HCT116 (cell line): ENCODE measurements at regions not wholly inside any gene's neighbourhood (a gene's known extent, or its start where the extent isn't known, plus 50 kb on each side); places are given as distances from the start of the nearest gene placed in this dataset.

Source experiments
- ATAC-seq: fragments of 200-7000 bp; cut with Tn5 transposase; 2 replicates; pipeline ENCODE4 v1.9.1; 2020; ENCODE audit warnings: mild to moderate bottlenecking, moderate library complexity
- BruUV-seq: library from RNA; stranded (reverse); fragments of 400-500 nt; replicated peaks from 2 replicates; lab custom pipeline; 2021; lab: Mats Ljungman, UMichigan
- CTCF ChIA-PET: fragments of 300-600 bp; sonication (Branson Sonifier 250); formaldehyde crosslinking; loops from one replicate; lab custom pipeline; 2021; ENCODE audit warnings: antibody characterized with exemption; lab: Charles Lee
- POLR2A ChIA-PET: fragments of 300-600, 350-600 bp; sonication (Branson Sonifier 250); formaldehyde crosslinking; loops from one replicate; lab custom pipeline; 2021; ENCODE audit warnings: antibody characterized with exemption; lab: Charles Lee
- RAD21 ChIA-PET, 2 experiments: fragments of 300-600 bp; sonication (Branson Sonifier 250); formaldehyde crosslinking; loops; one replicate each; lab custom pipeline; 2023; ENCODE audit warnings: low total read pairs in 2 of 2; ENCODE audit not compliant: uncharacterized antibody in 2 of 2, unreplicated experiment in 2 of 2, low non-redundant PET in 1 of 2; lab: Charles Lee
- DNase-seq: peaks from one replicate; pipeline ENCODE4 v3.0.0-alpha.2; 2010; ENCODE audit warnings: low read depth, low spot score
- H2AFZ ChIP-seq: fragments of 200-600 bp; shearing (Covaris generic), sonication (generic); 2 replicates; pipeline ENCODE4 v1.6.1; 2017; ENCODE audit warnings: low read depth, mixed run types, mixed read lengths, antibody characterized with exemption, low read length; ENCODE audit not compliant: poor library complexity, severe bottlenecking
- H3K27ac ChIP-seq: 2 replicates; pipeline ENCODE4 v1.5.1; 2012; ENCODE audit warnings: low read depth, low read length
- H3K27me3 ChIP-seq: fragments of 200-600 bp; sonication (generic); 2 replicates; pipeline ENCODE4 v1.6.1; 2016; ENCODE audit warnings: mixed run types, low read length, mixed read lengths; ENCODE audit not compliant: insufficient read depth
- H3K36me3 ChIP-seq, 2 experiments: fragments of 200-500 bp in 1 of 2; fragments of 200-600 bp in 1 of 2; sonication (Bioruptor generic) in 1 of 2; sonication (generic) in 1 of 2; 2 replicates each; pipeline versions ENCODE4 v1.5.1 to v1.6.1; 2014 to 2016; ENCODE audit warnings: low read length in 2 of 2, inconsistent platforms in 1 of 2, mixed read lengths in 1 of 2, mixed run types in 1 of 2; ENCODE audit not compliant: insufficient read depth in 2 of 2, control insufficient read depth in 1 of 2
- H3K4me1 ChIP-seq, 2 experiments: fragments of 200-600 bp in 1 of 2; sonication (generic) in 1 of 2; 2 replicates each; pipeline versions ENCODE4 v1.5.1 to v1.6.1; 2012 to 2017; ENCODE audit warnings: low read length in 2 of 2, inconsistent platforms in 1 of 2, mild to moderate bottlenecking in 1 of 2, mixed read lengths in 1 of 2, mixed run types in 1 of 2, moderate library complexity in 1 of 2; ENCODE audit not compliant: insufficient read depth in 2 of 2, control insufficient read depth in 1 of 2
- H3K4me2 ChIP-seq: fragments of 200-600 bp; sonication (generic); 2 replicates; pipeline ENCODE4 v1.6.1; 2017; ENCODE audit warnings: mixed run types, low read length, mixed read lengths
- H3K4me3 ChIP-seq, 2 experiments: fragments of 200-600 bp in 1 of 2; sonication (generic) in 1 of 2; replicated peaks in 1 of 2; 2 replicates each; pipeline ENCODE4 v1.5.1; 2011 to 2016; ENCODE audit warnings: low read length in 2 of 2, control low read depth in 1 of 2, low read depth in 1 of 2, mild to moderate bottlenecking in 1 of 2, mixed read lengths in 1 of 2, mixed run types in 1 of 2
- H3K79me2 ChIP-seq: fragments of 200-600 bp; sonication (generic); 2 replicates; pipeline ENCODE4 v1.6.1; 2017; ENCODE audit warnings: mild to moderate bottlenecking, mixed run types, low read length, moderate library complexity, mixed read lengths; ENCODE audit not compliant: insufficient read depth
- H3K9ac ChIP-seq: fragments of 200-600 bp; sonication (generic); 2 replicates; pipeline ENCODE4 v1.6.1; 2016; ENCODE audit warnings: low read length, mixed read lengths
- H3K9me2 ChIP-seq: fragments of 200-600 bp; sonication (generic), shearing (Covaris generic); 2 replicates; pipeline ENCODE4 v1.6.1; 2017; ENCODE audit warnings: mixed run types, mild to moderate bottlenecking, moderate library complexity; ENCODE audit not compliant: insufficient read depth
- H3K9me3 ChIP-seq, 2 experiments: fragments of 200-500 bp in 1 of 2; fragments of 200-600 bp in 1 of 2; sonication (Bioruptor generic) in 1 of 2; sonication (generic) in 1 of 2; 2 replicates each; pipeline ENCODE4 v1.6.1; 2014 to 2017; ENCODE audit warnings: low read length in 2 of 2, mixed read lengths in 2 of 2, inconsistent platforms in 1 of 2, low read depth in 1 of 2, mild to moderate bottlenecking in 1 of 2, mixed run types in 1 of 2, moderate library complexity in 1 of 2; ENCODE audit not compliant: control insufficient read depth in 1 of 2, insufficient read depth in 1 of 2
- H4K20me1 ChIP-seq: fragments of 200-600 bp; sonication (generic), shearing (Covaris generic); 2 replicates; pipeline ENCODE4 v1.6.1; 2017; ENCODE audit warnings: mixed run types, mild to moderate bottlenecking, moderate library complexity; ENCODE audit not compliant: insufficient read depth
- CBX3 ChIP-seq: IDR thresholded peaks from 2 replicates; pipeline ENCODE4 v1.6.1; 2012; ENCODE audit warnings: low read depth
- CEBPB ChIP-seq: IDR thresholded peaks from 2 replicates; pipeline ENCODE4 v1.6.1; 2012; ENCODE audit warnings: low read depth
- CTCF ChIP-seq, 3 experiments: fragments of 200-600 bp in 1 of 3; sonication (generic) in 1 of 3; IDR thresholded peaks in 2 of 3; conservative IDR thresholded peaks in 1 of 3; 2 replicates each; pipeline ENCODE4 v1.5.1; 2012 to 2017; ENCODE audit warnings: low read depth in 2 of 3, low read length in 2 of 3, antibody characterized with exemption in 1 of 3, borderline replicate concordance in 1 of 3, control low read depth in 1 of 3, mild to moderate bottlenecking in 1 of 3, mixed read lengths in 1 of 3, mixed run types in 1 of 3, moderate library complexity in 1 of 3; ENCODE audit not compliant: insufficient read depth in 1 of 3
- EGR1 ChIP-seq: IDR thresholded peaks from 2 replicates; pipeline ENCODE4 v1.6.1; 2012; ENCODE audit warnings: low read depth
- ELF1 ChIP-seq: IDR thresholded peaks from 2 replicates; pipeline ENCODE4 v1.6.1; 2012; ENCODE audit warnings: low read depth, borderline replicate concordance
- MAX ChIP-seq: IDR thresholded peaks from 2 replicates; pipeline ENCODE4 v1.6.1; 2012
- RAD21 ChIP-seq: IDR thresholded peaks from 2 replicates; pipeline ENCODE4 v1.6.1; 2012; ENCODE audit warnings: low read depth, mild to moderate bottlenecking
- SP1 ChIP-seq: IDR thresholded peaks from 2 replicates; pipeline ENCODE4 v1.6.1; 2012; ENCODE audit warnings: low read depth
- SRF ChIP-seq: IDR thresholded peaks from 2 replicates; pipeline ENCODE4 v1.6.1; 2012; ENCODE audit warnings: low read depth
- TCF7L2 ChIP-seq: IDR thresholded peaks from 2 replicates; pipeline ENCODE4 v1.7.0; 2011; ENCODE audit warnings: borderline replicate concordance, inconsistent platforms; ENCODE audit not compliant: insufficient read depth, insufficient read length; ENCODE audit errors: extremely low read depth
- ZFX ChIP-seq: fragments of 450-650 bp; IDR thresholded peaks from 2 replicates; pipeline ENCODE4 v1.6.1; 2017
- ZNF274 ChIP-seq: fragments of 200-500 bp; sonication (Bioruptor generic); IDR thresholded peaks from 2 replicates; pipeline ENCODE4 v1.6.1; 2014; ENCODE audit warnings: mild to moderate bottlenecking, low read depth, low read length, inconsistent platforms
- intact Hi-C: fragments of 100-400 bp; cut with micrococcal nuclease; formaldehyde crosslinking; loops from 2 replicates; pipeline ENCODE4 v1.10.0; 2022

- Histone ChIP-seq H3K27me3 (no peaks in the 10 kb centered on the region), H3K4me2 (no peak overlapping the region), H3K27ac (no peak overlapping the region), H3K9me3 (peaks cover 12 to 30% of the 10 kb centered on the region in 2 experiments; a peak in 2 of 4 replicates), H3K4me1 (no peaks in the 10 kb centered on the region), H4K20me1 (no peaks in the 10 kb centered on the region), H3K4me3 (no peak overlapping the region), H3K9me2 (no peaks in the 10 kb centered on the region), H3K79me2 (no peaks in the 10 kb centered on the region), H3K36me3 (no peaks in the 10 kb centered on the region), H2AFZ (no peak overlapping the region), H3K9ac (no peak overlapping the region)
- intact Hi-C loops = no loop called here
- DNase-seq (no peak), ATAC-seq (no peak)
- POLR2A ChIA-PET = no interaction called here
- RAD21 ChIA-PET = no interaction called here
- no TSS peak for BruUV-seq
- CTCF ChIA-PET = no interaction called here
- TF ChIP-seq ZNF274 = no peak
- no peak for TF ChIP-seq TCF7L2
- no peak for TF ChIP-seq CTCF (IDR thresholded peaks at IDR 0.05 in 2 of 3, conservative IDR thresholded peaks at IDR 0.05 in 1 of 3; ENCODE audit: borderline replicate concordance in 1 of 3, insufficient read depth in 1 of 3, low read depth in 2 of 3, low read length in 2 of 3)
- no peak for TF ChIP-seq MAX
- no peak for TF ChIP-seq CBX3
- no peak for TF ChIP-seq CEBPB
- TF ChIP-seq SP1 = no peak
- TF ChIP-seq EGR1 = no peak
- no peak for TF ChIP-seq ZFX
- TF ChIP-seq ELF1 = no peak
- TF ChIP-seq SRF = no peak
- TF ChIP-seq RAD21 = no peak
Measured at GRCh38 chr5:17819783-17820182, 185.5 kb downstream of the TAF11L14 start.
